Upper lobe of left lung (tissue), 4 donors: ENCODE measurements at regions not wholly inside any gene's neighbourhood (a gene's known extent, or its start where the extent isn't known, plus 50 kb on each side); places are given as distances from the start of the nearest gene placed in this dataset.

Experiments
- CTCF ChIP-seq, 6 experiments: fragments of 450-650 bp in 4 of 6; fragments of 200-600 bp in 2 of 6; sonication (generic) in 2 of 6; IDR thresholded peaks; one replicate each; pipeline ENCODE4 v1.5.1; 2016 to 2019; ENCODE audit warnings: antibody characterized with exemption in 6 of 6
- EP300 ChIP-seq, 4 donors: sonication (generic); formaldehyde crosslinking; IDR thresholded peaks; one replicate each; pipeline ENCODE4 v1.5.1; 2017; ENCODE audit warnings: antibody characterized with exemption in 4 of 4, control low read depth in 2 of 4
- POLR2A ChIP-seq, 4 donors: fragments of 450-650 bp; IDR thresholded peaks; one replicate each; pipeline ENCODE4 v1.5.1; 2016 to 2017; ENCODE audit warnings: antibody characterized with exemption in 4 of 4, mild to moderate bottlenecking in 2 of 4
- POLR2AphosphoS5 ChIP-seq, 2 donors: sonication (generic); formaldehyde crosslinking; IDR thresholded peaks; one replicate each; pipeline ENCODE4 v1.5.1; 2017; ENCODE audit warnings: antibody characterized with exemption in 2 of 2

DNA sequence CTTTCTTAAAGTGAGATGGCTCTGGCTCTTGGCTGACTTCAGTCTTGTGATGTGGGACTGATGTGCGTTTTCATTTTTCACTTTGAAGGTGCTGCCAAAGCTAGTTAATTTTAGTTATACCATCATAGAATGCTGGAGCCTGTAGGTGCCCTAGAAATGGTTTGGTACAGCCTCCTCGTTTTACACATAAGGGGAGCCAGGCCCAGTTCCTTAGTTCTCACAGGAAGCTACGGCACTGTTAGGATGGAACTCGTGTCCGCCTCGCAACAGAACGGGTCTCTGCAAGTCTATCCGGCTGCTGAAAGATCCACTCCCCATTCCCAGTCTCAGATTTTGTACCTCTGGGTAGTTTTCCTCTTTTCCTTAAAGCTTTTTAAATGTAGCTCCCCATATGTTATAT lies 173.2 kb upstream of the PRPS1L1 start:
- TF ChIP-seq CTCF (IDR thresholded peaks at IDR 0.05) (no peak), POLR2AphosphoS5 (IDR thresholded peaks at IDR 0.05) (no peak), POLR2A (IDR thresholded peaks at IDR 0.05) (no peak), EP300 (IDR thresholded peaks at IDR 0.05) (no peak)
